ENCODE measurements at regions not wholly inside any gene's neighbourhood (a gene's known extent, or its start where the extent isn't known, plus 50 kb on each side); places are given as distances from the start of the nearest gene placed in this dataset.
"Not testable (repeated sequence)": the region's sequence is repeated elsewhere in the genome, so short reads cannot be mapped to it uniquely, and the experiment has no call there.

DNA sequence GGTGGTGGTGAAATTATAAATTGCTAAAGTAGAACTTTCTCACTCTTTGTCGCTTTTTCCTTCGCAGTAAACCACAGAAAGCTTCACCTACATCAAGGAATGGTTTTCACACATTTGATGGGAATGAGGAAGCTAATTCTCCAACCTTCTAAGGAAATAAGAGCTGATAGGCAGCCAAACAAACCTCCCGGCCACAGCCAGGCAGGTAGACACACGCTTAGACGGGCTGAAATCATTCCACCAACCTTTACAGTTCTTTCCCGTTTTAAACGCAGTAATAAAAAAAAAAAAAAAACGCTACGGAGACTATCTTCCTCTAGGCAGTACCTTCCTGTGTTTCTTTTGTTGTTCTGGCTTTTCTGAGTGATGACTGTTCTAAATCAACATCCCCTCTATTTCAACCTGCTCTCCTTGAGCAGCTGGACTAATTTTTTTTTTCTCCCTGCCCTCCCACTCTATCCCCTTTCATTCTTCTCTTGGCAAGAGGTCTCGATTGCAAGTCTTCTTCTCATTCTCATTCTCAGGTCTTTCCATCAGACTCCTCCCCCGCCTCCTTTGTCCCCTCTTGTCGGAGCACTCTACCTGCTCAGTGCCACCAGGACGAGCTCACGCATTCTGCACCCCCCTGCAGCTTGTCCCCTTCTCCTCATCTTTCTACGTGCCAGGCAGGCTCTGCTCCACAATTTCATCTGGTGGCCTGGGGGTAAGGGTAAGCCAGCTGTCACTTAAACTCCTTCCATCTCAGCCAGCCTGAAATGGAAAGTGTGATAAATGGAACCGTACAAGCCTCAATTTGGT lies 391.1 kb upstream of the MDFIC2 start:
- H3K4me1 ChIP-seq, result no peaks in the 10 kb centered on the region
- no peak for DNase-seq
- H3K4me3 ChIP-seq, result no peak overlapping the region
- TF ChIP-seq, protein P1, sequence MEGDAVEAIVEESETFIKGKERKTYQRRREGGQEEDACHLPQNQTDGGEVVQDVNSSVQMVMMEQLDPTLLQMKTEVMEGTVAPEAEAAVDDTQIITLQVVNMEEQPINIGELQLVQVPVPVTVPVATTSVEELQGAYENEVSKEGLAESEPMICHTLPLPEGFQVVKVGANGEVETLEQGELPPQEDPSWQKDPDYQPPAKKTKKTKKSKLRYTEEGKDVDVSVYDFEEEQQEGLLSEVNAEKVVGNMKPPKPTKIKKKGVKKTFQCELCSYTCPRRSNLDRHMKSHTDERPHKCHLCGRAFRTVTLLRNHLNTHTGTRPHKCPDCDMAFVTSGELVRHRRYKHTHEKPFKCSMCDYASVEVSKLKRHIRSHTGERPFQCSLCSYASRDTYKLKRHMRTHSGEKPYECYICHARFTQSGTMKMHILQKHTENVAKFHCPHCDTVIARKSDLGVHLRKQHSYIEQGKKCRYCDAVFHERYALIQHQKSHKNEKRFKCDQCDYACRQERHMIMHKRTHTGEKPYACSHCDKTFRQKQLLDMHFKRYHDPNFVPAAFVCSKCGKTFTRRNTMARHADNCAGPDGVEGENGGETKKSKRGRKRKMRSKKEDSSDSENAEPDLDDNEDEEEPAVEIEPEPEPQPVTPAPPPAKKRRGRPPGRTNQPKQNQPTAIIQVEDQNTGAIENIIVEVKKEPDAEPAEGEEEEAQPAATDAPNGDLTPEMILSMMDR (IDR thresholded peaks at IDR 0.05), result no peak
- no peak for TF ChIP-seq POLR2A (IDR thresholded peaks at IDR 0.05)
- no peaks in the 10 kb centered on the region for H3K36me3 ChIP-seq
- H3K27ac ChIP-seq, result no peak overlapping the region
- no peaks in the 10 kb centered on the region for H3K9me3 ChIP-seq
- H3K27me3 ChIP-seq, result no peaks in the 10 kb centered on the region

DNA sequence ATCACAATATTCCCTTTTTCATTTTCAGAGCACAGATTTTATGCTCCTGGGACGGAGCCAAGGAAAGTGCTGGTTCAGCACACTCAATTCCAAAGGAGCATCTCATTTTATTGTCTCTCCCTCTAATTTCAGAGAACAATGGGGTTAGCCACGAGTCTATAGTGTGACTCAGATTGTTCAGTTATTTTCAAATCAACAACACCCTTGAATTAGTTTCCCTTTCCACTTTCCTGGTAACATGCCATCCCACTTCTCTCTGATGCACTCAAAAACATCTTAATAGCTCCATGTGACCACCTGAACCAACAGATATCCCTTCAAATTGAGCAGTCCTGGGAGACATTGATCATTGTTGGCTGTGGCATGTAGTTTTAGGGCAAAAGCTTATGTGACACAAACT lies 389.7 kb upstream of the MDFIC2 start:
- H3K4me1 ChIP-seq, result no peaks in the 10 kb centered on the region
- DNase-seq, result no peak
- H3K4me3 ChIP-seq, result no peak overlapping the region
- H3K36me3 ChIP-seq, result no peaks in the 10 kb centered on the region
- no peaks in the 10 kb centered on the region for H3K9me3 ChIP-seq
- no peak overlapping the region for H3K27ac ChIP-seq
- TF ChIP-seq, protein P1 (IDR thresholded peaks at IDR 0.05), result no peak
- no peak for TF ChIP-seq POLR2A (IDR thresholded peaks at IDR 0.05)
- no peaks in the 10 kb centered on the region for H3K27me3 ChIP-seq

DNA sequence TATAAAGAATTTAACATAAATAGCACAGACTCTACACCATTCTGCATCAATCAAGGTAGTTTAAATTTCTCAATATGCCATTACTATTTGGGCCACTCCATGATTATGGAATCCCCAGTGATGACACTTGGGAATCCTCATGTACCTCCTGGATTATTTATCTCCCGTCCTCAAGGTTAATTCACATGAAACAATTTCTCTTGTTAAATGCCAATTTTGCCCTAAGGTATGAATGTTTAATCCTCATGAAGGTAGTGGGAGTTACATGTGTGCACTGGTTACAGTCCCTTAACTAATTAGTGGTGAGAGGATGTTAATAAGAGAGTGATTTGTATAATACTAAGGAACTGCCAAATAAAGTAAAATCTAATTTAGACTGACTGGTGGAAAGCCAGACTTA lies 372.3 kb upstream of the MDFIC2 start:
- Histone ChIP-seq H3K4me1 (no peaks in the 10 kb centered on the region), H3K27ac (no peak overlapping the region), H3K9me3 (no peaks in the 10 kb centered on the region), H3K27me3 (no peaks in the 10 kb centered on the region), H3K36me3 (no peaks in the 10 kb centered on the region), H3K4me3 (no peak overlapping the region)
- no peak for DNase-seq
- no peak for TF ChIP-seq POLR2A (IDR thresholded peaks at IDR 0.05)
- TF ChIP-seq, protein P1 (IDR thresholded peaks at IDR 0.05), result no peak

DNA sequence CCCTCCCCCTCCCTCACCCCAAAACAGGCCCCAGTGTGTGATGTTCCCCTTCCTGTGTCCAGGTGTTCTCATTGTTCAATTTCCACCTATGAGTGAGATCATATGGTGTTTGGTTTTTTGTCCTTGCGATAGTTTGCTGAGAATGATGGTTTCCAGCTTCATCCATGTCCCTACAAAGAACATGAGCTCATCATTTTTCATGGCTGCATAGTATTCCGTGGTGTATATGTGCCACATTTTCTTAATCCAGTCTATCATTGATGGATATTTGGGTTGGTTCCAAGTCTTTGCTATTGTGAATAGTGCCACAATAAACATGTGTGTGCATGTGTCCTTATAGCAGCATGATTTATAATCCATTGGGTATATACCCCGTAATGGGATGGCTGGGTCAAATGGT lies 363.4 kb upstream of the MDFIC2 start:
- H3K9me3 ChIP-seq, H3K4me3 ChIP-seq, H3K4me1 ChIP-seq, H3K36me3 ChIP-seq, DNase-seq, H3K27ac ChIP-seq, H3K27me3 ChIP-seq: not testable (repeated sequence)

DNA sequence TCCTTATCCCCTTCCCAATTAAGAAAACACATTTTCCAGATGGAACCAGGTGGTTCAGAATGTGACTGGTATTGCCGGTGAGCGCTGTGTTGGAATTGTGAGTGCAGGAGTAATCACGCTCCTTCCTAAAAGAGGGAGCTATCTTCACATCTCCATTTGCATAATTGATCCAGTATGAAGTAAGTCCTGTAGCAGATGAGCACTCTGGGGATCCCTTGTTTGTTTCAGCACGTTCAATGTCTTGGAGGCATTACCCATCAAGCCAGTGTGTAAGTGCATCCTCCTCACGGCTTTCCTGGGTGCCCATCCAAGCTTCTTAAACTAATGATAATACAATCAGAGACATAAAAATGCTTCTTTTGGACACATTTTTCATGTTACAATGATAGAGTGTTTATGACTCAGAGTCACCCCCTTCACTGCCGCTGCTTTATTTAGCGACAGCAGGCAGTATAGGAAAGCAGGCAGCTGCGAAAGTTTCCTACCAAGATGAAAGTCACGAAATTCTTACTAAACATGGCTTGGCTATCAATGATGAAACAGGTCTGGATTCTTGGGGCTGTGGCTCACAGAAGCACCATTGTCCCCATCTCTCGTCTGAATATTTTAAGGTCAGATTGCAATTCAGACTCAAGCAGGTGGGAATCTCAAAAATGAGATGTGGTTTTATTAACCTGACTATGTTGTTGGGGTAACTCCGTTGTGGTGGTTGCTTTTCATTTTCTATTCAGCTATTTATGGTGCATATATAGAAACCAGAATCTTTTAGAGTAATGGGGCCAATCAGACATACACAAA lies 346.3 kb upstream of the MDFIC2 start:
- Histone ChIP-seq H3K4me1 (no peaks in the 10 kb centered on the region), H3K4me3 (no peak overlapping the region), H3K27ac (no peak overlapping the region), H3K9me3 (no peaks in the 10 kb centered on the region), H3K27me3 (no peaks in the 10 kb centered on the region), H3K36me3 (no peaks in the 10 kb centered on the region)
- TF ChIP-seq, protein P1 (IDR thresholded peaks at IDR 0.05), result no peak
- TF ChIP-seq POLR2A (IDR thresholded peaks at IDR 0.05), result no peak
- no peak for DNase-seq

GRCh38 chr3:70657454-70657853 lies 345.0 kb upstream of the MDFIC2 start:
- H3K27me3 ChIP-seq, result no peaks in the 10 kb centered on the region
- TF ChIP-seq, protein P1 (IDR thresholded peaks at IDR 0.05), result no peak
- no peak for TF ChIP-seq POLR2A (IDR thresholded peaks at IDR 0.05)
- H3K27ac ChIP-seq, result no peak overlapping the region
- H3K4me1 ChIP-seq, result no peaks in the 10 kb centered on the region
- H3K9me3 ChIP-seq, result no peaks in the 10 kb centered on the region
- no peak for DNase-seq
- H3K4me3 ChIP-seq, result no peak overlapping the region
- H3K36me3 ChIP-seq, result no peaks in the 10 kb centered on the region

Data from Peyer's patch (tissue), 4 donors.